Activated CD4-positive, alpha-beta T cell treated with anti-CD3 and anti-CD28 coated beads, Interleukin-2, amount 50 U/mL, for 24 hours (primary cell): ENCODE measurements at regions not wholly inside any gene's neighbourhood (a gene's known extent, or its start where the extent isn't known, plus 50 kb on each side); places are given as distances from the start of the nearest gene placed in this dataset.

Experiments used
- DNase-seq, 2 donors: peaks; one replicate each; pipeline ENCODE4 v3.0.0-alpha.2; 2020; ENCODE audit warnings: low read depth in 1 of 2, low spot score in 1 of 2

DNA sequence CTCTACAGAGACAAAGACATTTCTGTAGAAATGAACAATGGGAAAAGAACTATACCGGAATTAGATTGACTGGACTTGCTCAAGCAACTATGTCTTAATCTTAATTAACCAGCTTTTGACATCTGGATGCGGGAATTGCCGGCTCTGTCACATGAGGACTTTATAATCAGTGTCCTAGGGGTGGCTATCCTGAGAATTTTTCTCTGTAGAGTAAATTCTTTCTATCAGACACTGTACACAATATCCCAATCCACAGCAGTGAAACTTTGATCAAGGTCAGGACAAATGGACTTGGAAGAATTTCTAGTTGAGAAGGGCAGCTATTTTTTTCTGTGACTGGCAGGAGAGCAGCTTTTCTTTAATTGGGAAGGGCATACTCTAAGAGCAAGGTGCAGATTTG, 322.1 kb downstream of the HRH4 start:
- DNase-seq = no peak

DNA sequence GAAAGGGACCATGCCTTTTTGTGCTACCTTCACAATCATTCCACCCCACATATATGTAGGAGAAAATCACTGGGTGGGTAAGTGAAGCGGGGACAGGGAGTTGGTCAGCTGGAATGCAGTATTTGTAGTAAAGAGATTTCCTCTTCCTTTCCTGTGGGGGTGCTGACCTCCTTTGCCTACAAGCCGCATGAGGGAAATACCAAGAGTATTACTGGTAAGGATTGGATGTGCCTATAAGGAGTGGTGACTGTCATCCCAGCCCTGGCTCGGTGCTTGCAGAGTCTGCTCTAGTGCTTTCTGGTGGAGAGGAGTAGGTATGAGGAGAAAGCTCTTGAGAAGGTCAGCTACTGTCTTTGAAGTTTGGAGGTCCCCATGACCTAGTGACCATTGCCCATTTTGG, 324.6 kb downstream of the HRH4 start:
- DNase-seq = no peak

DNA sequence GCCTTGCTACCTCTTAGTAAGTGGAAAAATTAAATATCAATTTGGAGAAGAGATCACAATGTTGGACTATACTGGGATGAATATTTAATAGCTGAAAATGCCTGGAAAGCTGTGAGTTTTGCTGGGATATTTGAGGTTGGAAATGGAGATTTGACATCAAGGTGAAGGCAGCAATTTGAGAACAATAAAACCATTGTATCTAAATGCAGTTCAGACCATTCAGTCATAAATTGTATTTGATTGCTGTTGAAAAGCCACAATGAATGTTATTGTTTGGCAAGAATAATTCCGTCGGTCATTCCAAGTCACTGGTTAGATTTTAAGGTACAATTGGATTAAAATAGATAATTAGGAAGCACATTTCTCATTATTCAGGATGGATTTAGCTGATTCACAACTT, 325.6 kb downstream of the HRH4 start:
- DNase-seq = no peak

DNA sequence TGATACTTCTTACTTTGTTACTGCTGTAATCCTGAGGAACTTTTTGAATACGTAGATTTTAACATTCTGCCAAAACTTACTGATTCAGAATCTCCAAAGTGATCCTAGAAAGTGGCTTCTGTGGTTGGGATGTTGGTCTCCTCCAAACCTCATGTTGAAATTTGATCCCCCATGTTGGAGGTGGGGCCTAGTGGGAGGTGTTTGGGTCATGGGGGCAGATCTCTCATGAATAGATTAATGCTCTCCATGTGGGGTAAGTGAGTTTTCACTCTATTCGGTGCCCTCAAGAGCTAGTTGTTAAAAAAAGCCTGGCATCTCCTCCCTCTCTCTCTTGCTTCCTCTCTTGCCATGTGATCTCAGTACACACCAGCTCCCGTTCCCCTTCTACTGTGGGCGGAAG, 329.9 kb downstream of the HRH4 start:
- no peak for DNase-seq

DNA sequence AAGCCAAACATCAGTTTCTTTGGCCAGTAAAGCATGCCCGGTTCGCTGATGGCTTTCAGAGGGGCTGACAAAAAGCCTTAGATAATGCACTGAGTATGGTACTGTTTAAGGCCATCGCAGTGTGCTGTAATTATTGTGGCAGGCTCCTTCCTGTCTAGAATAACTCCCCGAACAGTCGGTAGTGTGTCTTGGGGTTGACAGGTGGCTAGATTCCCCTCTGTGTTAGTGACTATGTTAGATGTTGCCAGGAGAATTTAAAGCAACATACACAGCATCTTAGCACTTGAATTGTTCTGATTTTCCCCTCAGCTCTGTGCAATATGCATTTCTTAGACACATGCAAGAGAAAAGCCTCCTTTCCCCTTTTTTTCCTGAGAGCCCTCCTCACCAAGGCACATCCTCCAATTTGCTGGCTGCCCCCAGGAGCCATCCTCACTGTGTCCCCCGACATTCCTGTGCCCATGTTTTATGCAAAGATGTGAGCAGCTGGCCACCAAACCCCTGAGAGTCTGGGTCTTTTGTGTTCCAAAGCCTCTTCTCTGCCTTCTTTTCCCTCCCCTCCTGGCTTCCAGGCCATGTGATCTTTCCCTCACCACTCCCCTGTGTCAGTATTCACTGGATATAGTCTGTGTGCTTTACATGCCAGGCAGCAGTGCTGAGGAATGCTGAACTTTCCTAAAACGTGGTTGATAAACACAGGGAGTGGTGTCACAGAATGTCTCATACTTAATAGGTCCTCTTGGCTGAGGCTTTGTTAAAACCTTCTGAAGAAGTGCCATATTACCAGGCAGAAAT, 331.5 kb downstream of the HRH4 start:
- no peak for DNase-seq

DNA sequence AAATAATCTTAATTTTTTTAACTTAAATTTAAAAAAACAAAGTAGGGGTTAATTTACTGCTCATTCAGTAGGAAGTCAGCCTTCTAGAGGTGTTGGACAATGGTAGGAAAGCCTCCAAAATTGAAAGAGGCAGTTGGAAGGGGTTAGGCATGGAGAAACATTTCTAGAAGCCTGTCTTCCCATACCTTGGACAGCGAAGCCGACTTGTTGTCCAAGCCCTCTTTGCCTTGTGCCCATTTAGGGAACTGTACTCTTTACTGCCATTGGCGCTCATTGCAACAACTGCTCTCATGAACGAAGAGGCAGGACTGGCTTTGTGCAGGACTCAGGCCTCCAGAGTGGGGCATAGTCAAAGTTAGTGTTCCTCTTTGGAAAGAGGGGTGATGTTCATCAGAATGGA, 333.3 kb downstream of the HRH4 start:
- no peak for DNase-seq

DNA sequence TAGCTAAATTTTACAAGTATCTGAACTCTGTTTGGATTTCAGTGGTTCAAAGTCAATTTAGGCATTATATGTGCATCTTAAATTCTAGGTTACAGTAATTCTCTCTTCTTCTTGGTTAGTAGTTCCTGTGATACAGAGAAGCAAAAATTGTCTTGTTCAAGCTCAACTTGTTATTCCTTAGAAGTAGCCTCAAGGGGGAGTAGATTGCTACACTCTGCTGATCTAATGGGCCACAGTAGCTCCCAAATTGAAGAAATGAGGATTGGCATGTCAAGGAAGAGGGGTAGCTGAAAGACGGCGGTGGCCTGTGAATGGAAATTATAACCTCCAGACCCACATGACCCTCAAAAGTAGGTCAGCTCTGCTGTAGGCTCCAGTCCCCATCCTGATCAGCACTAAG, 334.7 kb downstream of the HRH4 start:
- no peak for DNase-seq

DNA sequence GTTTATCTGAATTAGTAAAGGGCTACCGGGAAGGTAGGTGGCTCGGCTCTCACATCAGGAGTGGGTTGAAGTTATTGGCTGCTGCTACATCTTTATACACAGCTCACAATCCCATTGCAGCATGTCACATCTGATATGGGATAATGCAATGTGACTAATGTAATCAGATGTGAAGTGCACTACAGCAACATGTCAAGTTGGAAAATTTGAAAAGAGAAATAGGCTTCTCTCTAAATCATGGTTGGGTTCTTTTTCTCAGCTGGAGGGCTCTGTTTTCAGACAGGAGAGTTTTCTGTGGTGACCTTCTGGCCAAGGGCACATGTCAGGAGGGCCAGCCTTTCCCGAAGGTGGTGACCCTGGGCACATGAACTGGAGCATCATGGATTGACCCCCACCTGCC, 337.5 kb downstream of the HRH4 start:
- DNase-seq = no peak

DNA sequence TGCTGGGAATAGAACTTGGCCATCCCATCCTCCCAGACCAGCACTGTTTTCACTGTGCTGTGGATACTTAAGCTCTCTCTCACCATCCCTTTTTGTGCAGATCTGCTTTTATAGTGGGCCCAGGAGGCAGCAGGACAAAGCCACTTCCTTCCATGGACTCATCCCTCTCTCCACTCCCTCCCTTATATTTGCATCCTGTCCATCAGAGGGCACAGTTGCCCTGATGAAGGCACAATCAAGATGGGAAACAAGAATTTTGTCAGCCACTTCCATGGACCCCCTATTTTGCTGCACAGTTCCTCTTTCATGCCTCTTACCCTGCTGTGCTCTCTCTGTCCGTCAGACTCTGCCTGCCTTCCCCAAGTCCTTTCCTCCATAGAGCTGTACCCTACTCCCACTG, 338.7 kb downstream of the HRH4 start:
- no peak for DNase-seq

DNA sequence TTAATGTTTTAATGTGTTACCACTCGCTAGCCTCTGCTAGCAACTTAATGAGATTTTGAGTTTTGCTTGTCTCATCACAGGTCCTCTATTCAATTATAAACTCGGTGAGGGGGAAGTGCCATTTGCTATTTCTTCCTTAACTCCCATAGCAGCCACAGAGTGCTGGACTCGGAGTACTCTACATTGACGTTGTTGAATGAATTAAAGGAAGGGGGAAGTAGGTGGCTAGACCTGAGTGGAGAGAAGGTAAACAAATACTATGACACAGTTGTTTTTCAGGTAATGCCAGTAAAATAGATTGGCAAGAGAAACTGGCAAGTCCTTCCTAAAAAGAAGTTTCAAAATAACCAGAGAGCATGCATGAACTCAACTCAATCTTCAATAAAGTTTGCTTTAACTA, 339.3 kb downstream of the HRH4 start:
- no peak for DNase-seq

DNA sequence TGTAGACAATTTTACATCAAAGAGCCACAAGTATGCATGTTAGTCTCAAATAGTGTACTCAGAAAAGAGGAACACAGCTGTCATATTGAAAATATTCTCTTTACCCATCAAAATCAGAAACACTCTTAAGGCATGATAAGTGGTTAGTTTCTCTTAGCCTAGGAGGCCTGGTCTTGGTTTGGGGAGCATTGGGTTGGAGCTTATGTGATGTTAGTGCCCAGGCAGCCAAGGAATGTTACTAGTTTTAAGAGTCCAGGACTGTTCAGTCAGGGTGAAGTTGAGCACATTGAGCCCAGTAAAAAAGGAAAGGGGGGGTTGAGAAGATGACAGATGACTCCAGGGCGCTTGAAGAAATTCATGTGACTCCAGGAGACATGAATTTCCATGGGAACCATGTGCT, 340.6 kb downstream of the HRH4 start:
- no peak for DNase-seq

DNA sequence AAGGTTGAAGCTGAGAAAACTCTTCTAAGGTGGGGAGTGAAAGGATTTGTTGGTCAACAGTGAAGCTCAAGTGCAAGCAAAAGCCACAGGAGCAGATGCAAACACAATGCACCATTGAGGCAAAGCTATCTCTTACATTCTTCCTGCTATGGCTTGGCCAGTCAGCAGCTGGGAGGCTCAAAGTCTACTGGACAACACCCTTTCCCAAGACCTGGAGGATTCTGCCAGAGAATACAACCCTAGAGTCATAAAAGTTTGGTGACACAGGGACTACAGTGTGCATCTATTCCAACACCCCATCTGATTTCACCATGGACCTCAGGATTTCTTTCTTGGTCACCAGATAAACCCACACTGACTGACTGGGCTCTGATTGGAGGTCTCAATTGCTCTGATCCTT, 342.0 kb downstream of the HRH4 start:
- DNase-seq = no peak

DNA sequence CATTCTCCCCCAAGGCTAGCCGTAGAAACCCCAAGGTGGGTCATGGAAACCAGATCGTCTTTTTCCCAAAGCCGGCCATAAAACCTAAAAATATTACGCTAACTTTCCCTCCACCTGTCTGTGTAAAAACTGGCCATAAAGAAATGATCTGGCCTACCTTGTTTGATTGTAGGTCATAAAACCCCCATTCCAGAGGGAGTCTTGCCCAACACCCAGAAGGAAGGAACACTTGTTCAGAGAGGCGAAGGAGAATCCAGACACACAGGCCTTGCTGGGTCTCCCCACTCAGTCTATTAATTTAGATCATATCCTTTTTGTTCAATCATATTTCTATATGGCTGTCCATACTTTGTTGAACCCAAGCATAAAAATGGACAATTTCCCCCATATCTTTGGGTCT, 344.7 kb downstream of the HRH4 start:
- DNase-seq = no peak

DNA sequence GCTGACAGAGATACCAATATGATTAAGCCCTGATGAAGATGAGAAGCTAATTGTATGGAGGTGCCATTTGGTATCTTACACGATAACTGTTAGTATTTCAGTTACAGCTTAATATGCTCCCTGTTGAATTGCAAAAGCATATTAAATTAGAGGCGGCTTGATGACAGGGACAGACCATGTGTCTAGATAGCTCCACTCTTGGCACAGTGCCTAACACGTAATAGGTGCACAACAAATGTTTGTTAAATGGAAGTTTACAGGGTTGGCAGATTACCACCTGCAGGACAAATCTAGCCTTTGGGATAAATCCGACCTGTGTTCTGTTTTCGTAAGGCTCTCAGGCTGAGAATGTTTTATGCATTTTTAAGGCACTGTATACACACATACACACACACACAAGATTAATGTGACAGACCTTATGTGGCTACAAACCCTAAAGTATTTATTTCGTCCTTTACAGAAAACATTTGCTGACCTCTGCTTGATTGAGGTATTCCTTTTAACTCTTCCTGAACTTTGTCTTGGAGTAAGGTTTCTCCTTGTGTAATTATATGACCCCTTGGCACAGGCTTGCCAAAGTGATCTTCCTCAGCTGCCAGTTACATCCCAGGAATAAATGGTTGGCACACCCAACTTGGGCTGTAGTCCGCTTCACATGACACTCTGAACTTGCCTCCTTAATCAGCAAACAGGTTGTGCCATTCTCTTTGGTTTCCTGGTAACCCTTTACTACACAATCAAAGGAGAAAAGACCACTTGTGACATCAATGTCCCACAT, 348.9 kb downstream of the HRH4 start:
- no peak for DNase-seq

DNA sequence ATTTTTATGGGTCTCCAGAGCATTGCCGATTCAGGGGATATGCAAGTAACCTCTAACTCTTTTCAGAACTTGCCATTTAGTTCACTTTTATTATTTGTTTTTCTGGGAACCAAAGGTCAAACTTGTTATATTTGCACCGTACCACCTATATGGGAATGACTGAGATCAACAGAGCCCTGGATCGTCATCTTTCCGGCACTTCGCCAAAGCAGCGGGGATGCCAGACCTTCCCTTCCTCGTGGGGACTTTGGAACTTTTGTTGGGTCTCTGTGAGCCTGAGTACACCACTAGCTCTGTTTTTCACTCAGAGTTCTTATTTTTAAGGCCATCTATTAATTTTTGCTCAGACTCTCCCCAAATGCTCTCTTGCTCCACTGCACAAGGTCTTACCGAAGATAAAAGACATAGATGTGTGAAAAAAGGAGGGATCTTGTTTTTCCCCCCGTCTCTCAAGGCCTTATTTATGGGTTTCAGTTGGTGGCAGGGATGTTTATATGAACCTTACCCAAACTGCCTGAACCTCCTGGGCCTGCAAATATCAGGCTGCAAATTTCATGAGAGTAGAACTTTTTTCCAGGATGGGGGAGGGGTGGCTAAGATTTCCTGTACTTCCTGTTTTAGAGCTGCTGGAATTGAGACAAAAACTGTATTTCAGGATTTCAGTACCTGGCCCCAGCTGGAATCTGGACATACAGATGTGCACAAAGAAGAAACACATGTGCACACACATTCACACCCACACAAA, 350.3 kb downstream of the HRH4 start:
- DNase-seq = no peak

DNA sequence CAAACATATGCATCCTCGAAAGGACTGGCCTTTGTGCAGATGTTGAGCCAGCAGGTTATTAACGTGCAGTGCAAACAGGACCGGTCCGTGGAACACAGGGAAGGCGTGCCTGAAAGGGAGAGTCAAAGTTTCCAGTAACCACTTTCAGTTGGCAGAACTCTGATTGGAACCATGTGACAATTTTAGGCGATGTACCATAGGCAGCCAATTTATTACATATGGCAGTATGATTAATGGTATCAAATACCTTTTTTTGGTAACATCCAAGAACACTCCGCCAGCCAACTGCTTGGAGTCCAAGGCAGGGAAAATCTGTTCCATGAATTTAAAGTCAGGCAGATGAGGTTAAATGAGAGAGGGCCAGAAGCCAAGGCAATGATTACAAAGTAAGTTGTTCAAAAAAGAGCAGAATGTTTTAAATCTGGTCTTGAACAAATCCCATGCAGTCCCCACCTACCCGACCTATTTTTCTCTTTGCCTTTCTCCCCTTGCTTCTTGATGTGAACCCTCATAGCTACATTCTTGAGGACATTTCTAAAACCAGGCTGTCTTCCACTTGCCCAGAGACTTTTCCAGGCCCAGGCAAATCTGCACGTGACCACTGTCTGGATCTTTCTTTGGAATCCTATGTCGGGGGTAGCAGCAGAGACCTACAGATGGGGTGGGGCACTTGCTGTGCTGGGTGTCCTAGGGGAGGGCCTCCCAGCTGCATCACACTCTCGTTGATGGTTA, 351.7 kb downstream of the HRH4 start:
- DNase-seq = no peak

DNA sequence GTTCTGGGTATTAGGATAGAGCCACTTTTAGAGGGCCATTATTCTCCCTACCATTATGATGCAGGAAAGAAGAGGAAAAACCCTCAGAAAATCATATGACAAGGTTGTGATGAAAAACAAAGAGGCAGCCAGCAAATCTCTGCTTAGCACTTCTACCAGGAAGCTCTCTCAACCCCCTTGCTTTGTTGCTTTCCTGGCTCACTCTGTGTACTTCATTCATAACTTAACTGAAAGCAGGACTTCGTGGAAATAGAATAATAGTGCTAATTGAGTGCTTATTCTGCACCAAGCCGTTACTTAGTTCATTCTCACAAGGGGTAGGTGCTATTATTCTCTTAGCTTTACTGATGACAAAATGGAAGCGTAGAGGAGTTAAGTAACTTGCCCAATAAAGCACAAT, 354.1 kb downstream of the HRH4 start:
- DNase-seq = no peak

DNA sequence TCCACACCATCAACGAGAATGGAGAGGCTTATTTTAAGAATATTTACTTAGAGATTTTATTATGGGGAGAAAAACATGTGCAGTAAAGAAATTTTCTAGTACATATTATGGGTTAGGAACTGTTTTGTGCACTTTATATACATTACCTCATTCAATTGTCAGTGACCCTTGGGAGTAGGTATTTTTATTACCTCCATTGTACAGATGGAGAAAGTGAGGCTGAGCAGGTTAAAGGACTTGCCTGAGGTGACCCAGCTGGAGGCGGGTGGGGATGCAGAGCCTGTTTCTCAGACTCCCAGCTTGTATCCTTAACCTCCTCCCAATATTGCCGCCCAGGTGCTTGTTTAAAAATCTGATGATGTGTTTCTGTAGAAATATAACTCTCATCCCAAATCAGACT, 356.7 kb downstream of the HRH4 start:
- no peak for DNase-seq

DNA sequence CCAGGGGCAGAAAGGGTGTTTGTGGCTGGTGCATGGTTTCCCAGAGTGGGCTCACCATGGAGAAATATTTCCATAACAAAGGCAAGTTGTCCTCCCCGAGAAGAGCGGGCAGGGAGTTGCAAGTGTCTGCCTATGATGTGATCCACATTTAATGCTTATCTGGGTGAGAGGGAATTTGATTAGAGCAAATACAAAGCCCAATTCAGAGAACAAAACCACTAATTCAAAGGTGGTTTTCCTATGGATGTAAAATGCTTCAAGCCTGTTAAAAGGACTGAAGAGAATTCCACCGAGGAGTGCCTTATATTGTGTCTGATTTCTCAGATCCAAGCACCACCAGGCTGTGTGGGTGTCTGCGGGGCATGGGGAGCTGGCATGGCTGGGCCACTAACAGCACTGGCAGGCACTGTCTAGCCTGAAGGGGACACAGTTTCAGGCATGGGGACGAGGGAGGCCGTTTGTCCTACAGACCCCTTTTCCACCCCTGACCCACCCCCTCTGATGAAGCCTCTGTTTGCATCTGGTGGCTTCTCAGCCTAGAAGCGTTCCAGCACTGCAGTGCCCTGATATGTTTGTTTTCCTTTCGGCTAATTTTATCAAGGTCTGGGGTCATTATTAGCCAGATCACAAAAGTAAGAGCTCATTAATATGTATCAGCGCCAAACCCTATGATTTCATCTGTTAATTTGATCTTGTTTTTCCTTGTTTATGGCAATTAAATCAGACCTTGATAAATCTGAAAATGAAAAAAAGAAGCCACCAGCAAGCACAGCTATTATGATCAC, 357.3 kb downstream of the HRH4 start:
- DNase-seq = no peak

DNA sequence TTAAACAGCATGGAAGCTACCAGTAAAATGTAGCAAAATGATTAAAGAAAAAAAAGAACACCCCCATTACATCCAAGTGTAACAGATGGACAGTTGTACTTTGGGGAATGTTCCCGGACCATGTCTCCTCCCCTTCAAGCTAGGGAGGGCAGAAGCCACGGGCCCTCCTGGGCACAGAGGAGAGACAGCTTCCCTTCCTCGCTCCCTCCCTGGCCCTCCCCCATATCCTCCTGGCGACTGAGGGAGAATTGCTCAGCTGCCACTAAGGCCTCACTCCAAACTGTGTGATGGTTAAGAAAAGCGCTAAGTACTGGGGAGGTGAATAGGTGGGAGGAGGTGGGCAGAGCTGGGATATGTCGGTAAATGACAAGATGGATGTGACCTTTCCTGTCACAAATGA, 358.0 kb downstream of the HRH4 start:
- no peak for DNase-seq
